ENCODE measurements at regions not wholly inside any gene's neighbourhood (a gene's known extent, or its start where the extent isn't known, plus 50 kb on each side); places are given as distances from the start of the nearest gene placed in this dataset.

- POLR2A ChIA-PET, result no interaction called here
- Histone ChIP-seq H3K27me3 (ENCODE audit: insufficient read depth) (no peaks in the 10 kb centered on the region), H3K9ac (peak overlapping the region; percentile 11; the same call in 1 of the 2 replicates), H3K9me2 (no peaks in the 10 kb centered on the region), H3K79me2 (ENCODE audit: insufficient read depth) (no peaks in the 10 kb centered on the region), H3F3A (replicated peaks; ENCODE audit: insufficient read depth) (peaks cover 12% of the 10 kb centered on the region), H3K4me2 (peak overlapping the region; percentile 49; the same call in 1 of the 2 replicates), H3K4me1 (ENCODE audit: control insufficient read depth in 1 of 2, insufficient read depth in 2 of 2, low read depth in 1 of 2, low read length in 1 of 2) (peaks cover 0 to 13% of the 10 kb centered on the region in 2 experiments; a peak in 2 of 4 replicates), H3K27ac (ENCODE audit: low read depth in 2 of 2, low read length in 1 of 2) (peak overlapping the region in 1 of 2 experiments; percentile 82; a peak in 2 of 4 replicates), H2AFZ (ENCODE audit: low read depth) (peak overlapping the region; percentile 9; the same call in 1 of the 2 replicates), H3K36me3 (replicated peaks in 1 of 2; ENCODE audit: control insufficient read depth in 1 of 2, insufficient read depth in 2 of 2, low read length in 1 of 2) (no peaks in the 10 kb centered on the region), H4K20me1 (ENCODE audit: insufficient read depth) (no peaks in the 10 kb centered on the region), H3K4me3 (ENCODE audit: low read depth in 2 of 2, low read length in 1 of 2) (no peak overlapping the region), H3K9me3 (no peaks in the 10 kb centered on the region)
- CTCF ChIA-PET, result no interaction called here
- DNase-seq, result no peak
- WGBS (ENCODE audit: low lambda C conversion rate), result 28% methylated on average over 3 of the region's 3 CpGs
- TF ChIP-seq RFX5 (IDR thresholded peaks at IDR 0.05; ENCODE audit: low read length), result no peak
- TF ChIP-seq ZBTB33 (IDR thresholded peaks at IDR 0.05; ENCODE audit: borderline replicate concordance, low read depth), result no peak
- TF ChIP-seq MEF2A (IDR thresholded peaks at IDR 0.05; ENCODE audit: borderline replicate concordance, low read depth), result no peak
- TF ChIP-seq SIN3A (IDR thresholded peaks at IDR 0.05; ENCODE audit: borderline replicate concordance, low read depth, low read length), result no peak
- no peak for TF ChIP-seq RCOR1 (IDR thresholded peaks at IDR 0.05; ENCODE audit: low read length)
- no peak for TF ChIP-seq EZH2phosphoT487 (IDR thresholded peaks at IDR 0.05; ENCODE audit: borderline replicate concordance, low read depth)
- TF ChIP-seq POLR2AphosphoS5 (IDR thresholded peaks at IDR 0.05; ENCODE audit: low read depth, low read length), result peak; percentile 24; the same call in 1 of the 2 replicates
- peak; percentile 85 for TF ChIP-seq TCF12 (IDR thresholded peaks at IDR 0.05)
- TF ChIP-seq MAX (IDR thresholded peaks at IDR 0.05; ENCODE audit: low read depth), result peak; percentile 90
- no peak for TF ChIP-seq USF1 (IDR thresholded peaks at IDR 0.05; ENCODE audit: borderline replicate concordance, low read depth)
- no peak for TF ChIP-seq FOXM1 (IDR thresholded peaks at IDR 0.05; ENCODE audit: low read depth)
- TF ChIP-seq SMC3 (IDR thresholded peaks at IDR 0.05; ENCODE audit: low read depth, low read length), result no peak
- peak in 1 of 2 experiments; percentile 48; a peak in 1 of 4 replicates for TF ChIP-seq EP300 (IDR thresholded peaks at IDR 0.05; ENCODE audit: borderline replicate concordance in 1 of 2, low read depth in 1 of 2, low read length in 1 of 2)
- no peak for TF ChIP-seq YY1 (IDR thresholded peaks at IDR 0.05; ENCODE audit: low read depth)
- peak; percentile 82 for TF ChIP-seq NFIC (IDR thresholded peaks at IDR 0.05; ENCODE audit: borderline replicate concordance)
- TF ChIP-seq MXI1 (IDR thresholded peaks at IDR 0.05; ENCODE audit: low read depth, low read length), result no peak
- TF ChIP-seq USF2 (IDR thresholded peaks at IDR 0.05; ENCODE audit: borderline replicate concordance, low read depth, low read length), result no peak
- TF ChIP-seq TAF1 (IDR thresholded peaks at IDR 0.05; ENCODE audit: borderline replicate concordance, low read depth, low read length), result no peak
- TF ChIP-seq PBX3 (IDR thresholded peaks at IDR 0.05), result peak; percentile 55; the same call in 1 of the 2 replicates
- no peak for TF ChIP-seq RAD21 (IDR thresholded peaks at IDR 0.05; ENCODE audit: low read length)
- no peak for TF ChIP-seq GABPA (IDR thresholded peaks at IDR 0.05; ENCODE audit: low read depth)
- peak; percentile 13; the same call in 1 of the 2 replicates for TF ChIP-seq RXRA (IDR thresholded peaks at IDR 0.05; ENCODE audit: borderline replicate concordance, low read depth)
- TF ChIP-seq IRF3 (IDR thresholded peaks at IDR 0.05; ENCODE audit: low read depth, low read length), result no peak
- TF ChIP-seq FOSL2 (IDR thresholded peaks at IDR 0.05; ENCODE audit: borderline replicate concordance, low read depth), result peak; percentile 88
- no peak for TF ChIP-seq TEAD4 (IDR thresholded peaks at IDR 0.05; ENCODE audit: borderline replicate concordance, insufficient read depth)
Observed at GRCh38 chr5:173472164-173472563, 143.9 kb upstream of the STC2 start.
